HCT116 (cell line): ENCODE measurements at regions not wholly inside any gene's neighbourhood (a gene's known extent, or its start where the extent isn't known, plus 50 kb on each side); places are given as distances from the start of the nearest gene placed in this dataset.

Experiments
- ATAC-seq: fragments of 200-7000 bp; cut with Tn5 transposase; 2 replicates; pipeline ENCODE4 v1.9.1; 2020; ENCODE audit warnings: mild to moderate bottlenecking, moderate library complexity
- BruUV-seq: library from RNA; stranded (reverse); fragments of 400-500 nt; replicated peaks from 2 replicates; lab custom pipeline; 2021; lab: Mats Ljungman, UMichigan
- CTCF ChIA-PET: fragments of 300-600 bp; sonication (Branson Sonifier 250); formaldehyde crosslinking; loops from one replicate; lab custom pipeline; 2021; ENCODE audit warnings: antibody characterized with exemption; lab: Charles Lee
- POLR2A ChIA-PET: fragments of 300-600, 350-600 bp; sonication (Branson Sonifier 250); formaldehyde crosslinking; loops from one replicate; lab custom pipeline; 2021; ENCODE audit warnings: antibody characterized with exemption; lab: Charles Lee
- RAD21 ChIA-PET, 2 experiments: fragments of 300-600 bp; sonication (Branson Sonifier 250); formaldehyde crosslinking; loops; one replicate each; lab custom pipeline; 2023; ENCODE audit warnings: low total read pairs in 2 of 2; ENCODE audit not compliant: uncharacterized antibody in 2 of 2, unreplicated experiment in 2 of 2, low non-redundant PET in 1 of 2; lab: Charles Lee
- DNase-seq: peaks from one replicate; pipeline ENCODE4 v3.0.0-alpha.2; 2010; ENCODE audit warnings: low read depth, low spot score
- H2AFZ ChIP-seq: fragments of 200-600 bp; shearing (Covaris generic), sonication (generic); 2 replicates; pipeline ENCODE4 v1.6.1; 2017; ENCODE audit warnings: low read depth, mixed run types, mixed read lengths, antibody characterized with exemption, low read length; ENCODE audit not compliant: poor library complexity, severe bottlenecking
- H3K27ac ChIP-seq: 2 replicates; pipeline ENCODE4 v1.5.1; 2012; ENCODE audit warnings: low read depth, low read length
- H3K27me3 ChIP-seq: fragments of 200-600 bp; sonication (generic); 2 replicates; pipeline ENCODE4 v1.6.1; 2016; ENCODE audit warnings: mixed run types, low read length, mixed read lengths; ENCODE audit not compliant: insufficient read depth
- H3K36me3 ChIP-seq, 2 experiments: fragments of 200-500 bp in 1 of 2; fragments of 200-600 bp in 1 of 2; sonication (Bioruptor generic) in 1 of 2; sonication (generic) in 1 of 2; 2 replicates each; pipeline versions ENCODE4 v1.5.1 to v1.6.1; 2014 to 2016; ENCODE audit warnings: low read length in 2 of 2, inconsistent platforms in 1 of 2, mixed read lengths in 1 of 2, mixed run types in 1 of 2; ENCODE audit not compliant: insufficient read depth in 2 of 2, control insufficient read depth in 1 of 2
- H3K4me1 ChIP-seq, 2 experiments: fragments of 200-600 bp in 1 of 2; sonication (generic) in 1 of 2; 2 replicates each; pipeline versions ENCODE4 v1.5.1 to v1.6.1; 2012 to 2017; ENCODE audit warnings: low read length in 2 of 2, inconsistent platforms in 1 of 2, mild to moderate bottlenecking in 1 of 2, mixed read lengths in 1 of 2, mixed run types in 1 of 2, moderate library complexity in 1 of 2; ENCODE audit not compliant: insufficient read depth in 2 of 2, control insufficient read depth in 1 of 2
- H3K4me2 ChIP-seq: fragments of 200-600 bp; sonication (generic); 2 replicates; pipeline ENCODE4 v1.6.1; 2017; ENCODE audit warnings: mixed run types, low read length, mixed read lengths
- H3K4me3 ChIP-seq, 2 experiments: fragments of 200-600 bp in 1 of 2; sonication (generic) in 1 of 2; replicated peaks in 1 of 2; 2 replicates each; pipeline ENCODE4 v1.5.1; 2011 to 2016; ENCODE audit warnings: low read length in 2 of 2, control low read depth in 1 of 2, low read depth in 1 of 2, mild to moderate bottlenecking in 1 of 2, mixed read lengths in 1 of 2, mixed run types in 1 of 2
- H3K79me2 ChIP-seq: fragments of 200-600 bp; sonication (generic); 2 replicates; pipeline ENCODE4 v1.6.1; 2017; ENCODE audit warnings: mild to moderate bottlenecking, mixed run types, low read length, moderate library complexity, mixed read lengths; ENCODE audit not compliant: insufficient read depth
- H3K9ac ChIP-seq: fragments of 200-600 bp; sonication (generic); 2 replicates; pipeline ENCODE4 v1.6.1; 2016; ENCODE audit warnings: low read length, mixed read lengths
- H3K9me2 ChIP-seq: fragments of 200-600 bp; sonication (generic), shearing (Covaris generic); 2 replicates; pipeline ENCODE4 v1.6.1; 2017; ENCODE audit warnings: mixed run types, mild to moderate bottlenecking, moderate library complexity; ENCODE audit not compliant: insufficient read depth
- H3K9me3 ChIP-seq, 2 experiments: fragments of 200-500 bp in 1 of 2; fragments of 200-600 bp in 1 of 2; sonication (Bioruptor generic) in 1 of 2; sonication (generic) in 1 of 2; 2 replicates each; pipeline ENCODE4 v1.6.1; 2014 to 2017; ENCODE audit warnings: low read length in 2 of 2, mixed read lengths in 2 of 2, inconsistent platforms in 1 of 2, low read depth in 1 of 2, mild to moderate bottlenecking in 1 of 2, mixed run types in 1 of 2, moderate library complexity in 1 of 2; ENCODE audit not compliant: control insufficient read depth in 1 of 2, insufficient read depth in 1 of 2
- H4K20me1 ChIP-seq: fragments of 200-600 bp; sonication (generic), shearing (Covaris generic); 2 replicates; pipeline ENCODE4 v1.6.1; 2017; ENCODE audit warnings: mixed run types, mild to moderate bottlenecking, moderate library complexity; ENCODE audit not compliant: insufficient read depth
- CBX3 ChIP-seq: IDR thresholded peaks from 2 replicates; pipeline ENCODE4 v1.6.1; 2012; ENCODE audit warnings: low read depth
- EGR1 ChIP-seq: IDR thresholded peaks from 2 replicates; pipeline ENCODE4 v1.6.1; 2012; ENCODE audit warnings: low read depth
- ELF1 ChIP-seq: IDR thresholded peaks from 2 replicates; pipeline ENCODE4 v1.6.1; 2012; ENCODE audit warnings: low read depth, borderline replicate concordance
- EZH2 ChIP-seq: fragments of 200-600 bp; sonication (generic); IDR thresholded peaks from 2 replicates; pipeline ENCODE4 v1.6.1; 2017; ENCODE audit warnings: antibody characterized with exemption, mixed run types
- EZH2phosphoT487 ChIP-seq: fragments of 200-600 bp; IDR thresholded peaks from 2 replicates; pipeline ENCODE4 v1.6.1; 2018; ENCODE audit warnings: antibody characterized with exemption, borderline replicate concordance
- FOSL1 ChIP-seq: IDR thresholded peaks from 2 replicates; pipeline ENCODE4 v1.6.1; 2012; ENCODE audit warnings: low read depth
- JUND ChIP-seq: IDR thresholded peaks from 2 replicates; pipeline ENCODE4 v1.6.1; 2012
- POLR2A ChIP-seq: IDR thresholded peaks from 2 replicates; pipeline ENCODE4 v1.7.0; 2011; ENCODE audit warnings: borderline replicate concordance; ENCODE audit not compliant: insufficient read depth, insufficient read length; ENCODE audit errors: extremely low read depth
- POLR2AphosphoS5 ChIP-seq: IDR thresholded peaks from 2 replicates; pipeline ENCODE4 v1.6.1; 2011; ENCODE audit warnings: mild to moderate bottlenecking, low read depth, low read length, moderate library complexity
- RAD21 ChIP-seq: IDR thresholded peaks from 2 replicates; pipeline ENCODE4 v1.6.1; 2012; ENCODE audit warnings: low read depth, mild to moderate bottlenecking
- SIN3A ChIP-seq: IDR thresholded peaks from 2 replicates; pipeline ENCODE4 v1.6.1; 2012; ENCODE audit warnings: low read depth
- TCF7L2 ChIP-seq: IDR thresholded peaks from 2 replicates; pipeline ENCODE4 v1.7.0; 2011; ENCODE audit warnings: borderline replicate concordance, inconsistent platforms; ENCODE audit not compliant: insufficient read depth, insufficient read length; ENCODE audit errors: extremely low read depth
- YY1 ChIP-seq: IDR thresholded peaks from 2 replicates; pipeline ENCODE4 v1.6.1; 2011; ENCODE audit warnings: low read length, low read depth, moderate library complexity, mild to moderate bottlenecking; ENCODE audit not compliant: insufficient replicate concordance; ENCODE audit errors: extremely low read depth
- ZFX ChIP-seq: fragments of 450-650 bp; IDR thresholded peaks from 2 replicates; pipeline ENCODE4 v1.6.1; 2017
- ZNF274 ChIP-seq: fragments of 200-500 bp; sonication (Bioruptor generic); IDR thresholded peaks from 2 replicates; pipeline ENCODE4 v1.6.1; 2014; ENCODE audit warnings: mild to moderate bottlenecking, low read depth, low read length, inconsistent platforms
- intact Hi-C: fragments of 100-400 bp; cut with micrococcal nuclease; formaldehyde crosslinking; loops from 2 replicates; pipeline ENCODE4 v1.10.0; 2022
- TF ChIP-seq, protein P1 (sequence below): IDR thresholded peaks from 2 replicates; pipeline ENCODE4 v1.6.1; 2012; ENCODE audit warnings: low read depth
- TF ChIP-seq, protein P2 (sequence below): IDR thresholded peaks from 2 replicates; pipeline ENCODE4 v1.6.1; 2012
- TF ChIP-seq, protein P3 (sequence below): IDR thresholded peaks from 2 replicates; pipeline ENCODE4 v1.6.1; 2012
- TF ChIP-seq, protein P4 (sequence below), 3 experiments: fragments of 200-600 bp in 1 of 3; sonication (generic) in 1 of 3; IDR thresholded peaks in 2 of 3; conservative IDR thresholded peaks in 1 of 3; 2 replicates each; pipeline ENCODE4 v1.5.1; 2012 to 2017; ENCODE audit warnings: low read depth in 2 of 3, low read length in 2 of 3, antibody characterized with exemption in 1 of 3, borderline replicate concordance in 1 of 3, control low read depth in 1 of 3, mild to moderate bottlenecking in 1 of 3, mixed read lengths in 1 of 3, mixed run types in 1 of 3, moderate library complexity in 1 of 3; ENCODE audit not compliant: insufficient read depth in 1 of 3

GRCh38 chr2:228247335-228247734, 65.8 kb upstream of the SPHKAP start:
- no peak for ATAC-seq
- BruUV-seq = no TSS peak
- intact Hi-C loops = no loop called here
- Histone ChIP-seq H3K27ac (no peak overlapping the region), H3K79me2 (no peaks in the 10 kb centered on the region), H3K4me1 (no peaks in the 10 kb centered on the region), H4K20me1 (no peaks in the 10 kb centered on the region), H3K9ac (no peak overlapping the region), H3K9me3 (no peaks in the 10 kb centered on the region)
- DNase-seq = no peak
- TF ChIP-seq SIN3A (no peak), ZNF274 (no peak), JUND (no peak), FOSL1 (no peak), ELF1 (no peak), EZH2phosphoT487 (no peak), EGR1 (no peak), ZFX (no peak), POLR2AphosphoS5 (no peak), YY1 (no peak), POLR2A (no peak), EZH2 (no peak), RAD21 (no peak), CBX3 (no peak), TCF7L2 (no peak)
- TF ChIP-seq, protein P1, sequence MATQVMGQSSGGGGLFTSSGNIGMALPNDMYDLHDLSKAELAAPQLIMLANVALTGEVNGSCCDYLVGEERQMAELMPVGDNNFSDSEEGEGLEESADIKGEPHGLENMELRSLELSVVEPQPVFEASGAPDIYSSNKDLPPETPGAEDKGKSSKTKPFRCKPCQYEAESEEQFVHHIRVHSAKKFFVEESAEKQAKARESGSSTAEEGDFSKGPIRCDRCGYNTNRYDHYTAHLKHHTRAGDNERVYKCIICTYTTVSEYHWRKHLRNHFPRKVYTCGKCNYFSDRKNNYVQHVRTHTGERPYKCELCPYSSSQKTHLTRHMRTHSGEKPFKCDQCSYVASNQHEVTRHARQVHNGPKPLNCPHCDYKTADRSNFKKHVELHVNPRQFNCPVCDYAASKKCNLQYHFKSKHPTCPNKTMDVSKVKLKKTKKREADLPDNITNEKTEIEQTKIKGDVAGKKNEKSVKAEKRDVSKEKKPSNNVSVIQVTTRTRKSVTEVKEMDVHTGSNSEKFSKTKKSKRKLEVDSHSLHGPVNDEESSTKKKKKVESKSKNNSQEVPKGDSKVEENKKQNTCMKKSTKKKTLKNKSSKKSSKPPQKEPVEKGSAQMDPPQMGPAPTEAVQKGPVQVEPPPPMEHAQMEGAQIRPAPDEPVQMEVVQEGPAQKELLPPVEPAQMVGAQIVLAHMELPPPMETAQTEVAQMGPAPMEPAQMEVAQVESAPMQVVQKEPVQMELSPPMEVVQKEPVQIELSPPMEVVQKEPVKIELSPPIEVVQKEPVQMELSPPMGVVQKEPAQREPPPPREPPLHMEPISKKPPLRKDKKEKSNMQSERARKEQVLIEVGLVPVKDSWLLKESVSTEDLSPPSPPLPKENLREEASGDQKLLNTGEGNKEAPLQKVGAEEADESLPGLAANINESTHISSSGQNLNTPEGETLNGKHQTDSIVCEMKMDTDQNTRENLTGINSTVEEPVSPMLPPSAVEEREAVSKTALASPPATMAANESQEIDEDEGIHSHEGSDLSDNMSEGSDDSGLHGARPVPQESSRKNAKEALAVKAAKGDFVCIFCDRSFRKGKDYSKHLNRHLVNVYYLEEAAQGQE = no peak
- TF ChIP-seq, protein P2, sequence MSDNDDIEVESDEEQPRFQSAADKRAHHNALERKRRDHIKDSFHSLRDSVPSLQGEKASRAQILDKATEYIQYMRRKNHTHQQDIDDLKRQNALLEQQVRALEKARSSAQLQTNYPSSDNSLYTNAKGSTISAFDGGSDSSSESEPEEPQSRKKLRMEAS = no peak
- TF ChIP-seq, protein P3, sequence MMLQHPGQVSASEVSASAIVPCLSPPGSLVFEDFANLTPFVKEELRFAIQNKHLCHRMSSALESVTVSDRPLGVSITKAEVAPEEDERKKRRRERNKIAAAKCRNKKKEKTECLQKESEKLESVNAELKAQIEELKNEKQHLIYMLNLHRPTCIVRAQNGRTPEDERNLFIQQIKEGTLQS = no peak
- TF ChIP-seq, protein P4, sequence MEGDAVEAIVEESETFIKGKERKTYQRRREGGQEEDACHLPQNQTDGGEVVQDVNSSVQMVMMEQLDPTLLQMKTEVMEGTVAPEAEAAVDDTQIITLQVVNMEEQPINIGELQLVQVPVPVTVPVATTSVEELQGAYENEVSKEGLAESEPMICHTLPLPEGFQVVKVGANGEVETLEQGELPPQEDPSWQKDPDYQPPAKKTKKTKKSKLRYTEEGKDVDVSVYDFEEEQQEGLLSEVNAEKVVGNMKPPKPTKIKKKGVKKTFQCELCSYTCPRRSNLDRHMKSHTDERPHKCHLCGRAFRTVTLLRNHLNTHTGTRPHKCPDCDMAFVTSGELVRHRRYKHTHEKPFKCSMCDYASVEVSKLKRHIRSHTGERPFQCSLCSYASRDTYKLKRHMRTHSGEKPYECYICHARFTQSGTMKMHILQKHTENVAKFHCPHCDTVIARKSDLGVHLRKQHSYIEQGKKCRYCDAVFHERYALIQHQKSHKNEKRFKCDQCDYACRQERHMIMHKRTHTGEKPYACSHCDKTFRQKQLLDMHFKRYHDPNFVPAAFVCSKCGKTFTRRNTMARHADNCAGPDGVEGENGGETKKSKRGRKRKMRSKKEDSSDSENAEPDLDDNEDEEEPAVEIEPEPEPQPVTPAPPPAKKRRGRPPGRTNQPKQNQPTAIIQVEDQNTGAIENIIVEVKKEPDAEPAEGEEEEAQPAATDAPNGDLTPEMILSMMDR (IDR thresholded peaks at IDR 0.05 in 2 of 3, conservative IDR thresholded peaks at IDR 0.05 in 1 of 3; ENCODE audit: borderline replicate concordance in 1 of 3, insufficient read depth in 1 of 3, low read depth in 2 of 3, low read length in 2 of 3) = no peak
- TF ChIP-seq, all 23 proteins: peak for 0
- CTCF ChIA-PET = no interaction called here
- Histone ChIP-seq H3K9me2 (no peaks in the 10 kb centered on the region; the same call in 1 of the 2 replicates), H3K4me3 (no peak overlapping the region), H3K27me3 (no peaks in the 10 kb centered on the region), H3K36me3 (no peaks in the 10 kb centered on the region), H2AFZ (no peak overlapping the region), H3K4me2 (no peak overlapping the region)
- POLR2A ChIA-PET = no interaction called here
- RAD21 ChIA-PET = no interaction called here
